NCI-H446 treated with DMSO at 0.1 percent for 48 hours (cell line): ENCODE measurements at regions not wholly inside any gene's neighbourhood (a gene's known extent, or its start where the extent isn't known, plus 50 kb on each side); places are given as distances from the start of the nearest gene placed in this dataset.

Experiments used
- DNase-seq: peaks from one replicate; lab custom pipeline; 2025; lab: John Stamatoyannopoulos, UW

GRCh38 chr2:133942398-133942797 lies 311.5 kb upstream of the MGAT5 start:
- no peak for DNase-seq

GRCh38 chr2:133943108-133943507 lies 310.8 kb upstream of the MGAT5 start:
- no peak for DNase-seq

- no peak for DNase-seq
Measured at GRCh38 chr2:133945089-133945488, 308.8 kb upstream of the MGAT5 start.

- DNase-seq = no peak
Measured at GRCh38 chr2:133947057-133947456, 306.8 kb upstream of the MGAT5 start.

GRCh38 chr2:133948610-133949290 lies 305.1 kb upstream of the MGAT5 start:
- DNase-seq = no peak

- no peak for DNase-seq
Measured at GRCh38 chr2:133949595-133949994, 304.3 kb upstream of the MGAT5 start.

- DNase-seq = no peak
Measured at GRCh38 chr2:133951209-133951608, 302.7 kb upstream of the MGAT5 start.

GRCh38 chr2:133952420-133952819 lies 301.5 kb upstream of the MGAT5 start:
- DNase-seq = no peak

GRCh38 chr2:133952896-133953295 lies 301.0 kb upstream of the MGAT5 start:
- no peak for DNase-seq

- no peak for DNase-seq
Measured at GRCh38 chr2:133953524-133953923, 300.3 kb upstream of the MGAT5 start.

GRCh38 chr2:133954636-133955035 lies 299.2 kb upstream of the MGAT5 start:
- no peak for DNase-seq

GRCh38 chr2:133955169-133955568 lies 298.7 kb upstream of the MGAT5 start:
- DNase-seq = no peak

GRCh38 chr2:133956434-133956935 lies 297.4 kb upstream of the MGAT5 start:
- DNase-seq = no peak

GRCh38 chr2:133957724-133958480 lies 296.0 kb upstream of the MGAT5 start:
- DNase-seq = no peak

GRCh38 chr2:133959066-133959465 lies 294.8 kb upstream of the MGAT5 start:
- DNase-seq = no peak

- DNase-seq = no peak
Measured at GRCh38 chr2:133966720-133967304, 287.1 kb upstream of the MGAT5 start.

GRCh38 chr2:133967326-133967725 lies 286.5 kb upstream of the MGAT5 start:
- no peak for DNase-seq

GRCh38 chr2:133968446-133968845 lies 285.4 kb upstream of the MGAT5 start:
- DNase-seq = no peak

- no peak for DNase-seq
Measured at GRCh38 chr2:133970641-133971040, 283.2 kb upstream of the MGAT5 start.

- DNase-seq = no peak
Measured at GRCh38 chr2:133972297-133972696, 281.6 kb upstream of the MGAT5 start.

GRCh38 chr2:133972786-133973185 lies 281.1 kb upstream of the MGAT5 start:
- peak; percentile 45 for DNase-seq

- DNase-seq = no peak
Measured at GRCh38 chr2:133974353-133974752, 279.5 kb upstream of the MGAT5 start.

- no peak for DNase-seq
Measured at GRCh38 chr2:133975135-133975534, 278.7 kb upstream of the MGAT5 start.
